Fibroblast of lung (primary cell): ENCODE measurements at regions not wholly inside any gene's neighbourhood (a gene's known extent, or its start where the extent isn't known, plus 50 kb on each side); places are given as distances from the start of the nearest gene placed in this dataset.

ENCODE experiments used
- DNase-seq, 2 donors: peaks; one replicate each; pipeline versions ENCODE4 v3.0.0 to v3.0.0-alpha.2; 2010; ENCODE audit warnings: low read depth in 2 of 2
- H2AFZ ChIP-seq: 2 replicates; pipeline ENCODE4 v1.5.1; 2012; ENCODE audit warnings: low read length, control low read depth, inconsistent platforms
- H3K27ac ChIP-seq: 2 replicates; pipeline ENCODE4 v1.5.1; 2011; ENCODE audit warnings: low read length, control low read depth; ENCODE audit not compliant: insufficient read depth
- H3K27me3 ChIP-seq: 2 replicates; pipeline ENCODE4 v1.5.1; 2011; ENCODE audit warnings: mild to moderate bottlenecking, low read length; ENCODE audit not compliant: control insufficient read depth, insufficient read depth
- H3K36me3 ChIP-seq: 2 replicates; pipeline ENCODE4 v1.5.1; 2011; ENCODE audit warnings: low read length; ENCODE audit not compliant: control insufficient read depth, insufficient read depth
- H3K4me1 ChIP-seq: 2 replicates; pipeline ENCODE4 v1.5.1; 2011; ENCODE audit warnings: low read length; ENCODE audit not compliant: control insufficient read depth, insufficient read depth; ENCODE audit errors: extremely low read depth
- H3K4me2 ChIP-seq: 2 replicates; pipeline ENCODE4 v1.5.1; 2011; ENCODE audit warnings: low read length, control low read depth; ENCODE audit not compliant: insufficient read depth; ENCODE audit errors: extremely low read depth
- H3K4me3 ChIP-seq, 4 experiments: fragments of 200-600 bp in 1 of 4; sonication (generic) in 1 of 4; replicated peaks in 1 of 4; 2 replicates each; pipeline ENCODE4 v1.5.1; 2011 to 2016; ENCODE audit warnings: low read length in 4 of 4, low read depth in 3 of 4, mild to moderate bottlenecking in 3 of 4, control low read depth in 2 of 4, inconsistent platforms in 1 of 4, mixed read lengths in 1 of 4; ENCODE audit not compliant: insufficient read depth in 1 of 4; ENCODE audit errors: control extremely low read depth in 1 of 4
- H3K79me2 ChIP-seq: 2 replicates; pipeline ENCODE4 v1.5.1; 2012; ENCODE audit warnings: mild to moderate bottlenecking, low read length, inconsistent platforms; ENCODE audit not compliant: control insufficient read depth, insufficient read depth
- H3K9ac ChIP-seq: 2 replicates; pipeline ENCODE4 v1.5.1; 2011; ENCODE audit warnings: mild to moderate bottlenecking, low read length, control low read depth; ENCODE audit not compliant: insufficient read depth
- H3K9me3 ChIP-seq: 2 replicates; pipeline ENCODE4 v1.5.1; 2012; ENCODE audit warnings: low read depth, low read length; ENCODE audit not compliant: control insufficient read depth, insufficient read depth
- H4K20me1 ChIP-seq: 2 replicates; pipeline ENCODE4 v1.5.1; 2011; ENCODE audit warnings: low read length; ENCODE audit not compliant: control insufficient read depth, insufficient read depth; ENCODE audit errors: extremely low read depth
- CTCF ChIP-seq, 2 donors: IDR thresholded peaks in 1 of 2; conservative IDR thresholded peaks in 1 of 2; 1 replicate in 1 of 2; 2 replicates in 1 of 2; pipeline ENCODE4 v1.5.1; 2011 to 2012; ENCODE audit warnings: low read length in 2 of 2, control low read depth in 1 of 2, inconsistent platforms in 1 of 2, low read depth in 1 of 2, mild to moderate bottlenecking in 1 of 2
- EZH2 ChIP-seq: IDR thresholded peaks from 2 replicates; pipeline ENCODE4 v1.5.1; 2012; ENCODE audit warnings: low read length, control low read depth, mild to moderate bottlenecking; ENCODE audit errors: missing control alignments

- no peaks in the 10 kb centered on the region for H3K9me3 ChIP-seq
- H3K27me3 ChIP-seq, result peaks cover 12% of the 10 kb centered on the region
- H3K27ac ChIP-seq, result no peak overlapping the region
- H3K36me3 ChIP-seq, result no peaks in the 10 kb centered on the region
- peak in 1 of 2 donors; percentile 37 for DNase-seq
- H3K4me2 ChIP-seq, result no peak overlapping the region
- TF ChIP-seq EZH2, result no peak
- no peak overlapping the region for H3K4me3 ChIP-seq
- H2AFZ ChIP-seq, result no peak overlapping the region
- no peak overlapping the region for H3K9ac ChIP-seq
- H3K4me1 ChIP-seq, result no peaks in the 10 kb centered on the region
- H3K79me2 ChIP-seq, result no peaks in the 10 kb centered on the region
- H4K20me1 ChIP-seq, result no peaks in the 10 kb centered on the region
These were observed 106.6 kb upstream of the ATP6AP2 start for GRCh38 chrX:40474205-40474626.

GRCh38 chrX:40473460-40474204 is 107.1 kb upstream of the ATP6AP2 start:
- Histone ChIP-seq H3K79me2 (no peaks in the 10 kb centered on the region), H4K20me1 (no peaks in the 10 kb centered on the region), H3K4me3 (no peak overlapping the region), H3K9ac (no peak overlapping the region), H2AFZ (no peak overlapping the region), H3K36me3 (no peaks in the 10 kb centered on the region), H3K27ac (no peak overlapping the region), H3K4me1 (no peaks in the 10 kb centered on the region), H3K9me3 (no peaks in the 10 kb centered on the region), H3K27me3 (peaks cover 12% of the 10 kb centered on the region), H3K4me2 (no peak overlapping the region)
- DNase-seq, result no peak
- TF ChIP-seq CTCF (conservative IDR thresholded peaks at IDR 0.05 in 1 of 2, IDR thresholded peaks at IDR 0.05 in 1 of 2; ENCODE audit: low read depth in 1 of 2, low read length in 2 of 2) (no peak), EZH2 (no peak)

GRCh38 chrX:40471965-40472648 is 108.7 kb upstream of the ATP6AP2 start:
- Histone ChIP-seq H3K4me1 (no peaks in the 10 kb centered on the region), H3K4me3 (no peak overlapping the region), H3K79me2 (no peaks in the 10 kb centered on the region), H3K9ac (no peak overlapping the region), H3K27me3 (peaks cover 12% of the 10 kb centered on the region), H3K36me3 (no peaks in the 10 kb centered on the region), H4K20me1 (no peaks in the 10 kb centered on the region), H2AFZ (no peak overlapping the region), H3K9me3 (no peaks in the 10 kb centered on the region), H3K27ac (no peak overlapping the region), H3K4me2 (no peak overlapping the region)
- DNase-seq, result peak; percentile 80 to 83
- TF ChIP-seq EZH2, result no peak
- peak in 1 of 2 donors; percentile 6 for TF ChIP-seq CTCF (conservative IDR thresholded peaks at IDR 0.05 in 1 of 2, IDR thresholded peaks at IDR 0.05 in 1 of 2; ENCODE audit: low read depth in 1 of 2, low read length in 2 of 2)
